Gastrocnemius medialis (tissue), 4 donors: ENCODE measurements at regions not wholly inside any gene's neighbourhood (a gene's known extent, or its start where the extent isn't known, plus 50 kb on each side); places are given as distances from the start of the nearest gene placed in this dataset.

Experiments
- POLR2A ChIP-seq, 2 donors: fragments of 450-650 bp; IDR thresholded peaks; one replicate each; pipeline ENCODE4 v1.6.1; 2017; ENCODE audit warnings: antibody characterized with exemption in 2 of 2, mild to moderate bottlenecking in 2 of 2, moderate library complexity in 2 of 2
- TF ChIP-seq, protein P1 (sequence below), 5 experiments: fragments of 450-650 bp in 3 of 5; fragments of 200-600 bp in 2 of 5; sonication (generic) in 2 of 5; IDR thresholded peaks in 4 of 5; conservative IDR thresholded peaks in 1 of 5; 1 replicate in 4 of 5; 2 replicates in 1 of 5; pipeline ENCODE4 v1.5.1; 2016 to 2019; ENCODE audit warnings: antibody characterized with exemption in 5 of 5, mild to moderate bottlenecking in 3 of 5, moderate library complexity in 3 of 5

DNA sequence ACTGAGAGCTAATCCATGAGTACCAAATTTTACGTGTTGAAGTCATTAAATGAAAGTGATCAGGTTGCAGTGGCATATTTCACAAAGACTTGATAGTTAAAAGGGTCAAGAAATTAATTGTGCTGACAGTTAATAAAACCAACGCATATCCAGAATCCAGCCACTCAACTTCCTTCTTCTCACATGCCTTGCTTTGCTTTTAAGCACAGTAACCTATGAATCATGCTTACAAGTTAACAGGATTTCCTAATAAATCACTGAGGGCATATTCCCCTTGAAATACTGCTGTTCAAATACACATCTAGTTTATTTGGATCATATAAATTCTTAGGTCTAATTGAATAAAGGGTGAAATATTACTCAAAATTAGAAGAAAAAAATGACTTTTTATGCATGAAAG is 801.5 kb upstream of the EPHA6 start:
- TF ChIP-seq, protein P1, sequence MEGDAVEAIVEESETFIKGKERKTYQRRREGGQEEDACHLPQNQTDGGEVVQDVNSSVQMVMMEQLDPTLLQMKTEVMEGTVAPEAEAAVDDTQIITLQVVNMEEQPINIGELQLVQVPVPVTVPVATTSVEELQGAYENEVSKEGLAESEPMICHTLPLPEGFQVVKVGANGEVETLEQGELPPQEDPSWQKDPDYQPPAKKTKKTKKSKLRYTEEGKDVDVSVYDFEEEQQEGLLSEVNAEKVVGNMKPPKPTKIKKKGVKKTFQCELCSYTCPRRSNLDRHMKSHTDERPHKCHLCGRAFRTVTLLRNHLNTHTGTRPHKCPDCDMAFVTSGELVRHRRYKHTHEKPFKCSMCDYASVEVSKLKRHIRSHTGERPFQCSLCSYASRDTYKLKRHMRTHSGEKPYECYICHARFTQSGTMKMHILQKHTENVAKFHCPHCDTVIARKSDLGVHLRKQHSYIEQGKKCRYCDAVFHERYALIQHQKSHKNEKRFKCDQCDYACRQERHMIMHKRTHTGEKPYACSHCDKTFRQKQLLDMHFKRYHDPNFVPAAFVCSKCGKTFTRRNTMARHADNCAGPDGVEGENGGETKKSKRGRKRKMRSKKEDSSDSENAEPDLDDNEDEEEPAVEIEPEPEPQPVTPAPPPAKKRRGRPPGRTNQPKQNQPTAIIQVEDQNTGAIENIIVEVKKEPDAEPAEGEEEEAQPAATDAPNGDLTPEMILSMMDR (IDR thresholded peaks at IDR 0.05 in 4 of 5, conservative IDR thresholded peaks at IDR 0.05 in 1 of 5): no peak
- TF ChIP-seq POLR2A (IDR thresholded peaks at IDR 0.05): no peak
